H1 (cell line): ENCODE measurements at regions not wholly inside any gene's neighbourhood (a gene's known extent, or its start where the extent isn't known, plus 50 kb on each side); places are given as distances from the start of the nearest gene placed in this dataset.

Experiments
- CTCF ChIA-PET: fragments of 300-600 bp; sonication (Branson Sonifier 250); formaldehyde crosslinking; loops from one replicate; lab custom pipeline; 2021; ENCODE audit not compliant: partially characterized antibody; lab: Charles Lee
- POLR2A ChIA-PET: fragments of 300-600 bp; sonication (Branson Sonifier 250); formaldehyde crosslinking; loops from one replicate; lab custom pipeline; 2021; ENCODE audit warnings: inconsistent platforms; ENCODE audit not compliant: partially characterized antibody; lab: Charles Lee
- DNase-seq, 2 experiments: peaks; one replicate each; pipeline versions ENCODE4 v3.0.0 to v3.0.0-alpha.2; 2010 to 2022; ENCODE audit warnings: low spot score in 2 of 2, low read depth in 1 of 2, mixed read lengths in 1 of 2
- FAIRE-seq: peaks from 2 replicates; lab custom pipeline; 2011; peaks lifted over from hg19 to GRCh38; lab: Jason Lieb, UNC
- H2AFZ ChIP-seq: 2 replicates; pipeline ENCODE4 v1.8.1; 2012; ENCODE audit warnings: low read length, inconsistent platforms
- H2AK5ac ChIP-seq: 2 replicates; pipeline ENCODE4 v1.6.1; 2013; ENCODE audit warnings: low read depth, low read length
- H2BK120ac ChIP-seq: replicated peaks from 2 replicates; pipeline ENCODE3; 2013; ENCODE audit warnings: low read depth, low read length, inconsistent platforms
- H2BK12ac ChIP-seq: 2 replicates; pipeline ENCODE4 v1.6.1; 2013; ENCODE audit warnings: low read depth, low read length
- H2BK15ac ChIP-seq: 2 replicates; pipeline ENCODE4 v1.6.1; 2013; ENCODE audit warnings: low read length
- H2BK20ac ChIP-seq: 2 replicates; pipeline ENCODE4 v1.6.1; 2013; ENCODE audit warnings: low read length
- H2BK5ac ChIP-seq: 2 replicates; pipeline ENCODE4 v1.6.1; 2013; ENCODE audit warnings: low read depth, low read length
- H3K14ac ChIP-seq: 2 replicates; pipeline ENCODE4 v1.6.1; 2013; ENCODE audit warnings: inconsistent platforms; ENCODE audit not compliant: insufficient read length
- H3K18ac ChIP-seq: 2 replicates; pipeline ENCODE4 v1.6.1; 2013; ENCODE audit warnings: low read length; ENCODE audit errors: extremely low read depth
- H3K23ac ChIP-seq: 2 replicates; pipeline ENCODE4 v1.6.1; 2013; ENCODE audit warnings: inconsistent platforms; ENCODE audit not compliant: insufficient read length
- H3K23me2 ChIP-seq: 2 replicates; pipeline ENCODE4 v1.6.1; 2013; ENCODE audit warnings: low read depth, low read length
- H3K27ac ChIP-seq: 2 replicates; pipeline ENCODE4 v1.6.1; 2011; ENCODE audit warnings: low read depth, low read length, inconsistent platforms
- H3K27me3 ChIP-seq, 4 experiments: replicated peaks in 1 of 4; 1 replicate in 1 of 4; 2 replicates in 3 of 4; pipeline versions ENCODE4 v1.6.1 to v1.8.1; 2011 to 2013; ENCODE audit warnings: low read length in 3 of 4, mild to moderate bottlenecking in 3 of 4, inconsistent platforms in 2 of 4, mixed read lengths in 2 of 4, moderate library complexity in 1 of 4; ENCODE audit not compliant: control insufficient read depth in 3 of 4, insufficient read depth in 3 of 4; ENCODE audit errors: extremely low read depth in 1 of 4
- H3K36me3 ChIP-seq, 4 experiments: 2 replicates each; pipeline versions ENCODE4 v1.6.1 to v1.8.1; 2011 to 2013; ENCODE audit warnings: mild to moderate bottlenecking in 4 of 4, low read length in 3 of 4, moderate library complexity in 2 of 4, control low read depth in 1 of 4, inconsistent platforms in 1 of 4; ENCODE audit not compliant: insufficient read depth in 4 of 4, control insufficient read depth in 2 of 4
- H3K4ac ChIP-seq: replicated peaks from 2 replicates; pipeline ENCODE3; 2013; ENCODE audit warnings: low read length, low read depth, mixed read lengths, inconsistent platforms; ENCODE audit not compliant: insufficient read length
- H3K4me1 ChIP-seq, 4 experiments: replicated peaks in 1 of 4; 1 replicate in 1 of 4; 2 replicates in 3 of 4; pipeline versions ENCODE4 v1.6.1 to v1.8.1; 2011 to 2013; ENCODE audit warnings: low read length in 3 of 4, inconsistent platforms in 2 of 4, mixed read lengths in 1 of 4; ENCODE audit not compliant: insufficient read depth in 4 of 4, control insufficient read depth in 3 of 4
- H3K4me2 ChIP-seq, 2 experiments: 2 replicates each; pipeline versions ENCODE4 v1.6.1 to v1.8.1; 2011 to 2013; ENCODE audit warnings: low read depth in 2 of 2, low read length in 2 of 2, control low read depth in 1 of 2, inconsistent platforms in 1 of 2, mild to moderate bottlenecking in 1 of 2; ENCODE audit not compliant: insufficient read depth in 1 of 2
- H3K4me3 ChIP-seq, 4 experiments: fragments of 200-600, 300-600 bp in 1 of 4; sonication (generic), shearing (Covaris generic), sonication (Bioruptor Twin) in 1 of 4; 2 replicates each; pipeline versions ENCODE4 v1.5.1 to v1.8.1; 2011 to 2016; ENCODE audit warnings: low read length in 4 of 4, low read depth in 3 of 4, control low read depth in 2 of 4, inconsistent platforms in 2 of 4, mild to moderate bottlenecking in 2 of 4, mixed read lengths in 1 of 4, moderate library complexity in 1 of 4; ENCODE audit not compliant: insufficient read depth in 2 of 4; ENCODE audit errors: extremely low read depth in 1 of 4
- H3K56ac ChIP-seq: replicated peaks from 2 replicates; pipeline ENCODE3; 2013; ENCODE audit warnings: low read depth, mild to moderate bottlenecking, mixed read lengths, low read length, inconsistent platforms; ENCODE audit not compliant: insufficient read length
- H3K79me1 ChIP-seq: 2 replicates; pipeline ENCODE4 v1.6.1; 2013; ENCODE audit warnings: low read depth, low read length, control low read depth
- H3K79me2 ChIP-seq, 2 experiments: 2 replicates each; pipeline versions ENCODE4 v1.6.1 to v1.8.1; 2012 to 2013; ENCODE audit warnings: low read length in 2 of 2, mild to moderate bottlenecking in 2 of 2, inconsistent platforms in 1 of 2; ENCODE audit not compliant: insufficient read depth in 2 of 2, control insufficient read depth in 1 of 2
- H3K9ac ChIP-seq, 4 experiments: replicated peaks in 1 of 4; 1 replicate in 1 of 4; 2 replicates in 3 of 4; pipeline versions ENCODE4 v1.6.1 to v1.8.1; 2011 to 2013; ENCODE audit warnings: low read depth in 3 of 4, low read length in 3 of 4, control low read depth in 2 of 4, mild to moderate bottlenecking in 2 of 4, moderate library complexity in 2 of 4, inconsistent platforms in 1 of 4; ENCODE audit errors: extremely low read depth in 1 of 4
- H3K9me3 ChIP-seq, 2 experiments: 2 replicates each; pipeline versions ENCODE4 v1.6.1 to v1.8.1; 2012 to 2013; ENCODE audit warnings: mild to moderate bottlenecking in 2 of 2, moderate library complexity in 2 of 2, control low read depth in 1 of 2, inconsistent platforms in 1 of 2, low read depth in 1 of 2, low read length in 1 of 2, mixed read lengths in 1 of 2; ENCODE audit not compliant: insufficient read depth in 2 of 2
- H4K20me1 ChIP-seq, 2 experiments: replicated peaks in 1 of 2; 2 replicates each; pipeline versions ENCODE3 to v1.8.1; 2011 to 2013; ENCODE audit warnings: inconsistent platforms in 2 of 2, low read length in 2 of 2, mild to moderate bottlenecking in 1 of 2; ENCODE audit not compliant: insufficient read depth in 2 of 2, control insufficient read depth in 1 of 2
- H4K5ac ChIP-seq: 2 replicates; pipeline ENCODE4 v1.6.1; 2013; ENCODE audit warnings: low read length, low read depth, mixed read lengths, inconsistent platforms; ENCODE audit not compliant: insufficient read length
- H4K8ac ChIP-seq: 2 replicates; pipeline ENCODE4 v1.8.0; 2013; ENCODE audit warnings: mild to moderate bottlenecking, moderate library complexity, low read length, inconsistent platforms; ENCODE audit not compliant: insufficient read depth; ENCODE audit errors: extremely low read depth
- H4K91ac ChIP-seq: replicated peaks from 2 replicates; pipeline ENCODE3; 2013; ENCODE audit warnings: low read length, mixed read lengths, inconsistent platforms; ENCODE audit not compliant: insufficient read length
- BACH1 ChIP-seq: IDR thresholded peaks from 2 replicates; pipeline ENCODE4 v1.6.1; 2012; ENCODE audit warnings: low read length, improper control_type of control experiment
- HDAC6 ChIP-seq: IDR thresholded peaks from one replicate; pipeline ENCODE4 v1.7.1; 2012; ENCODE audit warnings: low read depth, mild to moderate bottlenecking, inconsistent platforms, low read length, moderate library complexity
- MAX ChIP-seq: IDR thresholded peaks from 2 replicates; pipeline ENCODE4 v1.6.1; 2012; ENCODE audit warnings: inconsistent platforms
- NRF1 ChIP-seq: IDR thresholded peaks from 2 replicates; pipeline ENCODE4 v1.6.1; 2011; ENCODE audit warnings: mild to moderate bottlenecking, low read depth, low read length, improper control_type of control experiment
- POLR2A ChIP-seq, 2 experiments: IDR thresholded peaks; 1 replicate in 1 of 2; 2 replicates in 1 of 2; pipeline ENCODE4 v1.6.1; 2011; ENCODE audit warnings: low read depth in 2 of 2, low read length in 2 of 2, mild to moderate bottlenecking in 2 of 2; ENCODE audit errors: control extremely low read depth in 1 of 2
- POLR2AphosphoS5 ChIP-seq: IDR thresholded peaks from 2 replicates; pipeline ENCODE4 v1.6.1; 2011; ENCODE audit warnings: low read depth, low read length
- RFX5 ChIP-seq: IDR thresholded peaks from 2 replicates; pipeline ENCODE4 v1.6.1; 2011; ENCODE audit warnings: low read depth, low read length, improper control_type of control experiment, borderline replicate concordance
- SIX5 ChIP-seq: IDR thresholded peaks from 2 replicates; pipeline ENCODE4 v1.6.1; 2011; ENCODE audit warnings: mild to moderate bottlenecking, low read depth, low read length
- SP1 ChIP-seq: IDR thresholded peaks from 2 replicates; pipeline ENCODE4 v1.6.1; 2011; ENCODE audit warnings: low read depth, low read length
- SP2 ChIP-seq: IDR thresholded peaks from 2 replicates; pipeline ENCODE4 v1.6.1; 2012; ENCODE audit warnings: mild to moderate bottlenecking, low read length, inconsistent platforms
- SP4 ChIP-seq: IDR thresholded peaks from 2 replicates; pipeline ENCODE4 v1.6.1; 2012; ENCODE audit warnings: low read length, inconsistent platforms
- ZNF274 ChIP-seq: IDR thresholded peaks from 2 replicates; pipeline ENCODE4 v1.7.0; 2012; ENCODE audit warnings: low read length, borderline replicate concordance; ENCODE audit errors: extremely low read depth
- WGBS, 2 experiments: shearing (Covaris generic) in 1 of 2; methylation state at CpG; one replicate each; pipeline versions ENCODE4 v1.1.6 to v1.1.7; 2013 to 2015; ENCODE audit warnings: low lambda C conversion rate in 2 of 2, mixed read lengths in 2 of 2, inconsistent platforms in 1 of 2, low coverage in 1 of 2, missing lambda C conversion rate in 1 of 2; ENCODE audit not compliant: insufficient replicate concordance in 2 of 2, insufficient coverage in 1 of 2, insufficient read length in 1 of 2; ENCODE audit errors: extremely low coverage in 1 of 2, missing lambda C conversion rate in 1 of 2; 5-methylcytosine and 5-hydroxymethylcytosine counted together

DNA sequence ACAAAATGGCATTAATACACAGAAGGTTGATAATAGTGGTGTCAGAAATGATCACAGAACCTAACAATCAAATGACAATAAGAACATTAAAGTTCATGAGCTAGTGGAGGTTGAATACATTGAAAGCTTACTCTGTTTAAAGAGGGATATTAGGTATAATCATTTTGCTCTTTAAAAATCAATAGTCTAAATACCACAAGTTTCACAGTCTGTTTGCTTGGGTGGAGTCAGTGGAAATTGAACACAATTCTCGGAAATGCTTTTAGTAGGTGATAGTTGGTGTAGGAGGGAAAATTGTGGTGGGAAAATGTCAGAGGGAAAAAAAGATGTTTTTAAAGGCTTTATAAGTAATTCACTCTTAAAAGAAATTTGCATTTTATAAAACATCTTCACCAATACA lies 197.1 kb downstream of the GLUD2 start:
- Histone ChIP-seq H4K5ac (no peak overlapping the region), H3K9ac (no peak overlapping the region), H3K4ac (no peak overlapping the region), H4K8ac (no peak overlapping the region), H3K23ac (no peak overlapping the region), H3K56ac (no peak overlapping the region), H2BK12ac (no peak overlapping the region), H4K20me1 (no peaks in the 10 kb centered on the region), H3K4me3 (no peak overlapping the region), H3K23me2 (no peaks in the 10 kb centered on the region), H2AFZ (no peak overlapping the region), H3K4me1 (no peaks in the 10 kb centered on the region), H2BK120ac (no peak overlapping the region), H3K79me1 (no peaks in the 10 kb centered on the region), H3K27ac (no peak overlapping the region), H2BK20ac (no peak overlapping the region), H2AK5ac (no peak overlapping the region), H4K91ac (no peak overlapping the region), H3K18ac (no peak overlapping the region), H3K79me2 (no peaks in the 10 kb centered on the region), H3K14ac (no peak overlapping the region), H3K36me3 (no peaks in the 10 kb centered on the region), H3K4me2 (no peak overlapping the region), H3K9me3 (peaks cover 4 to 8% of the 10 kb centered on the region in 2 experiments; a peak in 2 of 4 replicates), H2BK15ac (no peak overlapping the region), H2BK5ac (no peak overlapping the region), H3K27me3 (no peaks in the 10 kb centered on the region)
- 100% methylated on average over 1 of the region's 1 CpG for WGBS, 2 experiments
- DNase-seq (no peak), FAIRE-seq (no peak)
- ChIA-PET CTCF (no interaction called here), POLR2A (no interaction called here)
- no peak for TF ChIP-seq SIX5
- TF ChIP-seq RFX5, result no peak
- TF ChIP-seq POLR2A (IDR thresholded peaks at IDR 0.05; ENCODE audit: control extremely low read depth in 1 of 2, low read depth in 2 of 2, low read length in 2 of 2), result no peak
- TF ChIP-seq SP2, result no peak
- no peak for TF ChIP-seq NRF1
- TF ChIP-seq HDAC6, result no peak
- no peak for TF ChIP-seq SP4
- TF ChIP-seq MAX, result no peak
- no peak for TF ChIP-seq ZNF274
- no peak for TF ChIP-seq POLR2AphosphoS5
- no peak for TF ChIP-seq BACH1
- no peak for TF ChIP-seq SP1
